ENCODE measurements at regions not wholly inside any gene's neighbourhood (a gene's known extent, or its start where the extent isn't known, plus 50 kb on each side); places are given as distances from the start of the nearest gene placed in this dataset.

GRCh38 chr4:30350288-30350687 lies 369.9 kb upstream of the PCDH7 start:
- no peak for DNase-seq

GRCh38 chr4:30354605-30355004 lies 365.6 kb upstream of the PCDH7 start:
- DNase-seq: no peak

- no peak for DNase-seq
Observed at GRCh38 chr4:30362436-30362835, 357.7 kb upstream of the PCDH7 start.

- no peak for DNase-seq
Observed at GRCh38 chr4:30370105-30370504, 350.1 kb upstream of the PCDH7 start.

GRCh38 chr4:30380404-30380998 lies 339.7 kb upstream of the PCDH7 start:
- peak; percentile 45 for DNase-seq

- no peak for DNase-seq
Observed at GRCh38 chr4:30385650-30386049, 334.5 kb upstream of the PCDH7 start.

- DNase-seq: no peak
Observed at GRCh38 chr4:30386266-30386895, 333.8 kb upstream of the PCDH7 start.

- no peak for DNase-seq
Observed at GRCh38 chr4:30395902-30396301, 324.3 kb upstream of the PCDH7 start.

- no peak for DNase-seq
Observed at GRCh38 chr4:30396772-30397475, 323.2 kb upstream of the PCDH7 start.

- no peak for DNase-seq
Observed at GRCh38 chr4:30399476-30399875, 320.7 kb upstream of the PCDH7 start.

- no peak for DNase-seq
Observed at GRCh38 chr4:30402276-30402675, 317.9 kb upstream of the PCDH7 start.

- DNase-seq: no peak
Observed at GRCh38 chr4:30413915-30414314, 306.3 kb upstream of the PCDH7 start.

- no peak for DNase-seq
Observed at GRCh38 chr4:30416547-30416946, 303.6 kb upstream of the PCDH7 start.

GRCh38 chr4:30427932-30428331 lies 292.2 kb upstream of the PCDH7 start:
- no peak for DNase-seq

GRCh38 chr4:30429813-30430761 lies 290.1 kb upstream of the PCDH7 start:
- DNase-seq: no peak

- no peak for DNase-seq
Observed at GRCh38 chr4:30434656-30435055, 285.5 kb upstream of the PCDH7 start.

GRCh38 chr4:30436394-30436793 lies 283.8 kb upstream of the PCDH7 start:
- DNase-seq: no peak

- no peak for DNase-seq
Observed at GRCh38 chr4:30437316-30437715, 282.9 kb upstream of the PCDH7 start.

- no peak for DNase-seq
Observed at GRCh38 chr4:30443289-30443688, 276.9 kb upstream of the PCDH7 start.

- no peak for DNase-seq
Observed at GRCh38 chr4:30450474-30450873, 269.7 kb upstream of the PCDH7 start.

GRCh38 chr4:30454504-30454903 lies 265.7 kb upstream of the PCDH7 start:
- no peak for DNase-seq

GRCh38 chr4:30456716-30457115 lies 263.5 kb upstream of the PCDH7 start:
- no peak for DNase-seq

- no peak for DNase-seq
Observed at GRCh38 chr4:30460818-30461217, 259.4 kb upstream of the PCDH7 start.
